ENCODE measurements at regions not wholly inside any gene's neighbourhood (a gene's known extent, or its start where the extent isn't known, plus 50 kb on each side); places are given as distances from the start of the nearest gene placed in this dataset.
"Not testable (repeated sequence)": the region's sequence is repeated elsewhere in the genome, so short reads cannot be mapped to it uniquely, and the experiment has no call there.

DNA sequence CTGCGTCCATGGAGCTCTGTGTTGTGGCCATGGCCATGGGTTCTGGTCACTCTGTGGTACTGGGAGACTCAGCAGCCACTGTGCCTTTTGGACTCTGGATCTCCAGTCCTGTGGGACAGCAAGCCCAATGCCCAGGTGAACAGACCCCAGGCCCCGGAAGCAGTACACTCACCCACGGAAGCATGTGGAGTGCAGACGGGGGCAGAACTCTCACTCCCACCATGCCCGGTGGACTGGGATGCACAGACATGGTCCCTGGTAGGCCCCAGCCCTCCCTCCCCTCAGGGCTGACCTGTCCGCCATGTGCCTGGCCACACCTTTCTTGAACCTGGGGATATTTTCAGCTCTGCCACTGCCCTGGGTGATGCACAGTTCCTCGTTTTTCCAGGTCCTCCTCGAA is 163.3 kb downstream of the URI1 start:
- DNase-seq: no peak

DNA sequence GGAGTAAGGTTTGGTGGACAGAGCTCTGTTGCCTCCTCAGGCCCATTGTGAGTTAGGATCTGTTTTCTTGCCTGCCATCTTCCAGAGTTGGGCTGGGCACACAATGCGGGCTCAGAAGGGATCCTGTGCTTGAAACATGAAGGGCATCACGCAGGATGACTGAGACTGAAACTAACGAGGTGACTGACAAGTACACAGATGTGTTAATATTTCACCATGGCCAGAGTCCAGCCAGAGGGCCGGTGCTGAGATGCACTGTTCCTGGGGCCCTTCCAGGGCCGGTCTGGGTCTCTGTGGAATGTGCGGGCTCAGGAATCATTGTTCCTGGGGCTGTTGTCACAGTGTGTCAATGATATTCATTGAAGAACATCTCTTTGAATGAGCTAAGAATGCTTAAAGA is 163.7 kb downstream of the URI1 start:
- DNase-seq: no peak

DNA sequence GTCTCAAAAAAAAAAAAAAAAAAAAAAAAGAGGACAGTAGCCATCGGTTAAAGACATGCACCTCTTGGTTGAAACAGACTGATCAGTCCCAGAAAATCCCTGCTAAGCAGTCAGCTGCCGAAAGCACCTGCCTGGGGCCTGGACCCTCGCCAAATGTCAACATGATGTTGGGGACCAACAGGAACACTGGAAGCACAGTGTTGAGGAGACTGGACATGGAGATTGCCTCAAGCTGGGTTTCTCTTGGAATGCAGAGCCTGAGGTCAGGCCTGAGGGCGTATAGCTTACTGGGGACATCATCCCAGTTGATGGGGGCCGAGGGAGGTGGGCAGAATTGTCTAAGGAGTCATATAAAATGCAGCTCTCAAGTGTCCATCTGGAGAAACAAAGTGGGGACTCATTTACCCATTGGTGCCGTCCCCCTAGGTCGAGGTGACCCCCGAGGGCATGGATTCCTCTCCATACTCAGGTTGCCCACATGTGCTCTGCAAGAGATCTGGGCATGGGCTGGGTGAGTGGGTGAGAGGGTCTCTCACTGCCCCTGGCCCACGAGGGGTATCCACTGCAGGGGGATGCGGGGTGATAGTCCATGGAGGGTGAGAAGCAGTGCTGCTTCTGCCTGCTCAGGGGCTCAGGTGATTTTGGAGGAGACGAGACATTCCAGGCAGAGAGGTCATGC is 164.5 kb downstream of the URI1 start:
- no peak for DNase-seq

DNA sequence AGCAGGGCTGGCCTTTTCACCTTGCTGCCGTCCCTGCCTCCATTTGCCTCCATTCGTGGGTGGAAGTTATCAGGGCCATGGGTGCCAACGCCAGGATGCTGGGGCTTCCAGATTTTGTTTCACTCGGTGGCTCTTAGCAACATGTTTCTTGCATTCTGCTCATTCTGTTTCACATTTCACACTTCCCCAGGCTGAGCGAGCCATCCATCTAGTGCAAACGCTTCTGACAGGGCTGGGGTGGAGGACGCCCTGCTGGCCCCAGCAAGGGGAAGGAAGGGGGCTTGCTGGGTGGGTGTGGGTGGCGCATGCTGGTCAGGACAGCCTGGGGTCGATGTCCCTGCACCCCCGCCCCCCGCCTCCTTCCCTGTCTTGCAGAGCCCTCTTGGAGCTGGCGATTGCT is 165.2 kb downstream of the URI1 start:
- no peak for DNase-seq

DNA sequence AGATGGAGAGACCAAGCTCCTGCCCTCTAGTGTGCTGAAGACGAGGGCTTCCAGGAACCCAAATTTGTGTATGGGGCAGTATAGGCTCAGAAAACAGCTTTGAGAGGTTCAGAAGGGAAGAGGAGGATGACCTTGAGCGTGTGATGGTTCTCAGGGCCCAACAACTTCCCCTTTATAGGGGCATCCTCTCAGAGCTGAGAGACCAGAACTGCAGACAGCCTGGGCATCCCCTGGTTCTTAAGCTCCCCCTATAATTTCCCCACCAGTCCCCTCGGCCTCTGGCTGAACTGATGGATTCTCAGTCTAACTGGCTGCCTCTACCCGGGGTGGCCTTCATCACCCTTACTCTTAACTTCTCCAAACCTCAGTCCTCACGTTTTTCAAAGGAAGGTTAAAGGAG is 167.5 kb downstream of the URI1 start:
- no peak for DNase-seq

DNA sequence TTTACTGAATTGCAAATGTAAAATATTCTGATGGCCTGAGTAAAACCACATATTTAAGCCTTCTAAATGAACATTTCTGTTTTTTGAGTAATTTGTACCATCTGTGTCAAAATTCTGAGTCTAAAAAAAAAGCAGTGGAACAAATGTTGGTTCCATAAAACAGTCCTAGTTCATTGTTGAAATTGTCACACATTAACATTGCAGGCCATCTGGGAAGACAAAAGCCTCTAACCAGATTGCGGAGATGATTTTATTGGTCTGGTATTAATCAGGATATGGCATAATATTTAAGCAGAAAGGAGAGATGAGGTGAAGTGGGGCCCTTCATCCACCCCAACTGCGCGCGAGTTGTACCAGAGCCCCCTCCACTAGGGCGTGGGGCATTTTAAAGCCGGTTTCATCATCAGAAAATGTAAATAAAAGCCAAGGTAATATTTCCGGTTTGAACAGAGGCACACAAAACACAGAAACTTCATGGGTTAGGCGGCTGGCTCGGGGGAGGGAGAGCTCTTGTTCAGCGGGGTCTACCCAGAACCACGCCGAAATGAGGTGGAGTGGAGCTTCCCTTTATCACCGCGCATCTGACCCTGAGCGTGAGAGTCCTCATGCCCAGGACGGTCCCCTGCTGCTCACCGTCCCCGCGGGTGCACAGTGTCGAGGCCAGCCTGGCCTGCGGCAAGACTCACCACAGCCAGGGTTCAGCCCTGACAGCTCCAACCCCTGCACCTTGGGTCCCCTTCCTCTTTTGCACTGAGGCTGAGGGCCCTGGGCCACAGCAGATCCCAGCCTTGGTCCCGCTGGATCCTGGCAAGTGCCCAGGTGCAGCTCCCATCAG is 169.2 kb downstream of the URI1 start:
- DNase-seq: no peak

DNA sequence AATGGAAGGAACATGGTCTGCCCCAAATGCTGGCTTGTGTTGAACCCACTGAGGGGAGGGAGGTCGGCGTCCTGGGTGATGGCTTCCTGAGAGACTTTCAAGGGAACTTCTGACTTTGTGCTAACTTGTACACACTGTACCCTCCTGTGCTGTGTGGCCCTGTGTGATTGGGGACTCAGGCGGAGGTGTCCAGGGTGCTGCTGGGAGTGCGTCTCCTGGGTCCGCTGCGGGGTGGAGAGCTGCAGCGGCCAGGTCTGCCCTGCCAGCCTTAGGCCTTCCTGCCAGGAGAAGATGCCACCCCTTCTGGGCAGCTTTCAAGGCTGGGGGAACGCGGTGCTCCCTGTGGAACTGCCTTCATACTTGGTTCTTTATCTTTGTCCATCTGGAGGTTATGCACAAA is 170.1 kb downstream of the URI1 start:
- no peak for DNase-seq

DNA sequence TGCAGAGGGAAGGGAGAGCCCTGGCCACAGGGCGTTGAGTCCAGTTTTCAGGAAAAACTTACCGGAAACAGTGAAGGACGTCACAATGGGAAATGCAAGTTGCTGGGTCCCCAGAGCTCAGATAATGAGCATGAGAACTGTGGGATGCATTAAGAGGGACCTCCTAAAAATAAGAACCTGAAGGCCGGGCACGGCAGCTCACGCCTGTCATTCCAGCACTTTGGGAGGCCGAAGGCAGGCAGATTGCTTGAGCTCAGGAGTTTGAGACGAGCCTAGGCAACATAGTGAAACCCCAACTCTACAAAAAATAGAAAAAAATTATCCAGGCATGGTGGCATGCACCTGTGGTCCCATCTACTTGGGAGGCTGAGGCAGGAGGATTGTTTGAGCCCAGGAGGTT is 170.6 kb downstream of the URI1 start:
- DNase-seq: no peak

DNA sequence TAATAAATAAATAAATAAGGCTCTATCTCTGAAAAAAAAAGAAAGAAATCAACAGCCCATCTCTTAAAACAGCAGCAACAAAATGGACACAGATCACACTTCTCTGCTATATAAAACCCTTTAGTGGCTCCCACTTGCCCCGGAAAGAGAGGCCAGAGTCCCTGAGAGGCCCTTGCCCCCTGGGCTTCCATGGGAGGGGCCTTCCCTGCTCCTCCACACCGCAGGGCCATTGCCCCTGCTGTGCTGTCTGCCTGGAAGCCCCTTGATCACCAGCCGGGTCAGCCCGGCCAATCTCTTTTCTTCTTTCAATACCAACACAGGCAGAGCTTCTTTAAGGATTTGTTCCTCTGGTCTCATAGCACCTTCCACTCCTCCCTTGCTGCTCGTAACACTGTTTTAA is 171.1 kb downstream of the URI1 start:
- no peak for DNase-seq

DNA sequence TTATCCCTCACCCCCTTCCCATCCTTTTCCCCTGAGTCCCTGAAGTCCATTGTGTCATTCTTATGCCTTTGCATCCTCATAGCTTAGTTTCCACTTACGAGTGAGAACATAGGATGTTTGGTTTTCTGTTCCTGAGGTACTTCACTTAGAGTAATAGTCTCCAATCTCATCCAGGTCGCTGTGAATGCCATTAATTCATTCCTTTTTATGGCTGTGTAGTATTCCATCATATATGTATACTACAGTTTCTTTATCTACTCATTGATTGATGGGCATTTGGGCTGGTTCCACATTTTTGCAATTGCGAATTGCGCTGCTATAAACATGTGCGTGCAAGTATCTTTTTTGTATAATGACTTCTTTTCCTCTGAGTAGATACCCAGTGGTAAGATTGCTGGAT is 172.1 kb downstream of the URI1 start:
- DNase-seq: not testable (repeated sequence)

DNA sequence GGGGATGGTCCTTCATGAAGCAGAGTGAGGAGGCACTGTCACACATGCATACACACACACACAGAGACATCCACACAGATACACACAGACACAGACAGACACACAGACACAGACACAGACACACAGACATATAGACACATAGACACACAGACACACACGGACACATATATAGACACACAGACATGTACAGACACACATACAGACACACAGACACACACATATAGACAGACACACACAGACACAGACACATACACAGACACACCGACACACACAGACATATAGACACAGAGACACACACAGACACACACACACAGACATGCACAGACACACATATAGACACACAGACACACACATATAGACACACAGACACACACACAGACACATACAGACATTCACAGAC is 173.9 kb downstream of the URI1 start:
- no peak for DNase-seq

DNA sequence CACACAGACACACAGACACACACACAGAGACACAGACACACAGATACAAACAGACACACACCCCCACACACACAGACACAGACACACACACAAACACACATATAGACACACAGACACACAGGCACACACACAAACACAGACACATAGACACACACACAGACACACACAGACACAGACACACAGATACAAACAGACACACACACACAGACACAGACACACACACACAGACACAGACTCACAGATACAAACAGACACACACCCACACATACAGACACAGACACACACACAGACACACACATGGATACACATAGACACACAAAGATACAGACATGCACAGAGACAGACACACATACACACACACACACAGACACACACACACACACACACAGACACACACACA is 174.5 kb downstream of the URI1 start:
- DNase-seq: no peak

DNA sequence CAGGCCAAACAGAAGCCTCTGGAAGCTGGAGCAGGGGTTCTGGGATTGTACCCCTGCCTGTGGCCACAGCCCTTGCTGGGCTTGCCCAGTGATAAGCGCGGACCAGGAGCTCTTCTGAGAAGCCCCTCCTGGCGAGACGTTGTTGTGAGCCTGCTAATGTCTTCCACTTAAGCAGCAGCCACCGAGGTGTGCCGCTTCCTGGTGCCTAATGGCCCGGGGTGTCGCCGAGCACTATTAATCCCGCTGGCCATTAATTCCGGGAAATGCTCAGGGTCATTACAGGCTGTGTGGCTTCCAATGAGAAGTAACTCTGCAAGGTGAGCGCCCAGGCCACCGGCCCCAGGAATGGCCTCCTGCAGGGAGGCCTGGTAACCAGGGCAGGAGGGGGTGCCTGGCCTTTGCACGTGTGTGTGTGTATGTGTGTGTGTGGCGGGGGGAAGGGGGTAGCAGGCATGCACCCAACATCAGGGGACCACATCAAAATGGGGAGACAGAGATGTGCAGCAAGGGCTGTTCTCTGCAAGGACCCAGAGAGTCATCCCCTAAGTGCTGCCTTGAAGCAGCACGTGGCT is 175.0 kb downstream of the URI1 start:
- no peak for DNase-seq

DNA sequence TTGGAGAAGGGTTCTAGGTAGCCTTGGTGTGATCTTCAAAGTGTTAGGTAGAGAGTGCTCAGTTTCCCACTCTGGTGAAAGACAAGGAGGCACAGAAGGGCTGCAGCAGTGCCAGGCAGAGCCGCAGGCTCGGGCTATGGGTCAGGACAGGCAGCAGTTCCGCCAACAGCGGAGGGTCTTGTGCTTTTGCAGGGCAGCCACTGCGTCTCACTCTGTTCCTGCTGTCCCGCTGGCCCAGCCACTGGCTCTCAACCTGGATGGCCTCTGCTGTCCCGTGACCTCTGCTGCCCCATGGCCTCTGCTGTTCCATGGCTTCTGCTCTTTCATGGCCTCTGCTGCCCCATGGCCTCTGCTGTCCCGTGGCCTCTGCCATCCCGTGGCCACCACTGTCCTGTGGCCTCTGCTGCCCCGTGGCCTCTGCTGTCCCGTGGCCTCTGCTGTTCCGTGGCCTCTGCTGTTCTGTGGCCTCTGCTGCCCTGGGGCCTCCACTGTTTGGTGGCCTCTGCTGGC is 175.7 kb downstream of the URI1 start:
- no peak for DNase-seq

DNA sequence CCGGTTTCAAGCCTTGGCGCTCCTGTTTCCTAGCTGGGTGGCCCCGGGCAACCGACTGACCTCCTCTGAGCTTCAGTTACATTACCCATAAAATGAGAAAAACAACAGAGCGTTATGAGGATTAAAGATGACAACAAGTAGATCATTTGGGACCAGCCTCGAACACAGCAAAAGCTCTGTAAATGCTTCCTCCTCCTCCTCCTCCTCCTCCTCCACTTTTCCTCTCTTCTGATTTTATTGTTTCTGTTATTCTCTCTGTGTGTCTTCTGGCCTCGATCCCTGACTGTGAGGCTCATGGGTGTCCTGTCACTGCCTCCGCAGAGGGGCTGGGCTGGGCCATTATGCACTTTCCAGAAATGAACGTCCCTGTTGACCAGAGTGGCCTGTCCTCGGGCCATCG is 176.2 kb downstream of the URI1 start:
- DNase-seq: no peak

DNA sequence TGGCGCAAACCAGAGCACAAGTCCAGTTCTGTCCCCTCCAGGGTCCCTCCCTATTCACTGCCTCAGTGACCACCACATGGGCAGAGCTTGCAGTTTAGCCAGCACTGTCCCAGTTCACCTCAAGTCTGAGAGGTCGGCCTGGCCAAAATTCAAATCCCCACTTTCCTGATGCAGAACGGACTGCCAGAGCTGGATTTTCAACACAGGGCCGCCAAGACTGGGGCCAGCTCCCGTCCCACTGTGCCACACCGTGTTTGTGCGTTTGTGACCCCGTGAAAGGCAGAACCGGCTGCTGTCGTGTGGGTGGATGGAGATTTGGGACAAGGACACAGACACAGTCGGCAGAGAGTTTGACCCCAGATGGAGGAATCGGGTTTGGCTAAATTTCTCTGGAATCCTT is 176.7 kb downstream of the URI1 start:
- DNase-seq: no peak

DNA sequence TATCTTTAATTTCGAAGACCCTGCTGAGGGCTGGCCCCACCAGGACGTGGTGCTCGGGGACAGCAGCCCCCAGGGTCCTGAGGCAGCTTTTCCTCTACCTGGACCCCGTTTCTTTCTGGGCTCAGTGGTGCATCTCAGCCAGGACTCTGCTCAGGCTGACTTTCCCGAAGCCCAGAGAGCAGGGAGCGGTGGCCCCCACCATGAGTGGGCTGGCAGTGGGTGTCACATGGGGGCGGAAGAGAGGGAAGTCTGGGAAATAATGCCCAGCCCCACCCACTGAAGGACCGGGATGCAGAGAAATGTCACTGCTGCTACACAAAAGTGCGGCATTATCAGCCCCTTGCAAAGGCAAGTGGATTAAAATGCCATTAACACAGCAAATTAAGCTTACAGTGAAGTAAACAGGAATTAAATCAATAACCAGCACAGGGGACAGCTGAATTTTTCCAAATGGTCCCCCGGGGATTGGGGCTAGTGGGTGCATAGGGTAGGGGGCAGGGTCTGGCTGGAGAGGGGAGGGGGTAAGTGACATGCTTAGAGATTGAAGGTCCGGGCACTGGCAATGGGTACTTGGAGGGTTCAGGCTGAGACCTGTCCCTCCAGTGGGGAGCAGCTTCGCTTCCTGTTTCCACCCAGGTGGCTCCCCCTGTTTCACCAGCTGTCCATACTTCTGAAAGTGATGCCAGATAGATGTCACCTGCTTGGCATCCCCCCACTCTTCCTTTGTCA is 177.3 kb downstream of the URI1 start:
- DNase-seq: no peak

DNA sequence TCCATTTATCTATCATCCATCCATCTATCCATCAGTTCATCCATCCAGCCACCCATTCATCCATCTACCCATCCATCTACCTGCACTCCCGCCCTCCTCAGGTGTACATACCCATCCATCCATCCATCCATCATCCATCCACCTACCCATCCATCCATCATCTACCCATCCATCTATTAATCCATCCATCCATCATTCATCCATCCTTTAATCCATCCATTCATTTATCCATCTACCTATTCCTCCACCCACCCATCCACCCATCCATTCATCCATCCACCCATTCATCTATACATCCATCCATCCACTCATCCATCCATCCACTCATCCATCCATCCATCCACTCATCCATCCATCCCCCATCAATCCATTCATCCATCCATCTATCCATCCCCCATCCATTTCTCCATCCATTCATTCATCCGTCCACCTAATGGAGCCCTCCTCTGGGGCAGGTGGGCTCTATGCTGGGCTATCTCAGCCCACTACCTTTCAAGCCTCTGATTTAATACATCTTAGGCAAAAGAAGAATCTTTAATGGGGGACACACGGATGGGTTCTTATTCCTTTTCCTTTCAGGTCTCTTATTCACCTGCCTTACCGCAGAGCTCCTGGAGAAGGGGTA is 178.9 kb downstream of the URI1 start:
- DNase-seq: no peak

DNA sequence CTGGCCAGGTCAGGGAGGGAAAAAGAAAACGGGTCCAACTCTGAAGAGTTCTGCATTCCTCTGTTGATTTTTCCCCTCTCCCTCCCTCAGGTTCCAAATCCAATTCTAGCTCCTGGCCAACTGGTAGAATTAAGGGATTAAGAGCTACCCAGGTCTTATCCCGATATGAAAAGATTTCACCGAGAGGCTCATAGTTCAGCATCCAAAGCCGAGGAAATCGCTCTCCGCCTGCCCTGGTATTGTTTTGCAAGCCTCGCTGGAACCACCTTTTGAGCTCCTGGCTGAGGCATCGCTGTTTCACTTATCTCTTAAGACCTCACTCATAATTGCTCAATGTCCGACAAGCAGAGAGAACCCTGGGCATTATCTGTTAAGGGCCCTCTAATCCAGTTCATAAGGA is 180.4 kb downstream of the URI1 start:
- DNase-seq: no peak

DNA sequence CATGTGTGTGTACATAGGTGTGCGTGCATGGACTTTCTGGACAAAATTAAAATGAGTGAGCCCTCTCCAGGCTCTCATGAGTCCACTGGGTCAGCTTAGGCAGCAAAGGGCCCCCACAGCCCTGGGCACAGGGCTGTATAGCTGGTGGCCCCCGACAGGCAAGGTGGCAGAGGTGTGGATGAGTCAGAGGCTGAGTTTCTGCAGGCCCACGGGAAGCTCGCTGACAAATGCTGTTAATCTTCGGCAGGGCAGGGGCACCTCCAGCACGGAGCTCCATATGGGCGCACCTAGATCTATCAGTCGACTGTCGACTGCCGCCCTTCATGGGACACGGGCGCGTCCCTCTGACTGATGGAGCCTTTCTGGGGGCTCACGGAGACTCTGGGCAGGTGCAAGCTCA is 181.1 kb downstream of the URI1 start:
- no peak for DNase-seq

DNA sequence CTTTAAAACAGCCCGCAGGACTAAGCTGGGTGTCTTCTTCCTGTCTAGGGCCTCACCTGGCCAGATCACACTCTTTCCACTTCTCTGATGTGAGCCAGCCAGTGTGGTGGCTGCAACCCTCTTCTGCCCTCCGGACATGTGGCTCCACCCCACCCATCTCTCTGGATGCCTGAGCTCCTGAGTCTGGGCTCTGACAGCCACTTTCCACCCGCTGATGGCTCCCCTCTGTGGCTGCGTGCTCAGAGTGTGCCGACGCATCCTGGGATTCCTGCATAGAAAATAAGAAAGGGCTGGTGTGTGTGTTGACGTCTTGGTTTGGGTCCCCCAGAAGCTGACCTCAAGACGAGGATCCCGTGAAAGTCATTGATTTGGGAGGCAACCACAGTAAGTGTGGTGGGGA is 181.6 kb downstream of the URI1 start:
- no peak for DNase-seq

DNA sequence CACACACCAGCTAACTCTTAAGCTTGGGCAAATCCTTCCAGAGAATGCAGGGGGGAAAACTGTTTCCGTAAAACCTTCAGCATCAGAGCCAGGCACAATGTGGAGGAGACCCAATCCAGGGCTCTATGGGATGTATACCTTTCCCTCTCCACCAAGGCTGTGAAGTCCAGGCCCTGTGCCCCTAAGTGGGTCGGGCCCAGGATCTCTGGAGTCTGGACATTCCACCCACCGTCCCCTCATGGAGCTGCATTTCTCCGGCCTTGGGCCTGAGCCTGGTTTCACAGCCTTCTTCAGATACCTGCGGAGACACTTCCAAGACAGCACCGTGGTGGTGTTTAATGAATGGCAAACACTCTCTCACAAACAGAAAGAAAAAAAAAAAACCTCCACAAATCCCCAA is 186.2 kb downstream of the URI1 start:
- no peak for DNase-seq
